ENCODE measurements at regions not wholly inside any gene's neighbourhood (a gene's known extent, or its start where the extent isn't known, plus 50 kb on each side); places are given as distances from the start of the nearest gene placed in this dataset.

- Histone ChIP-seq H3K27ac (ENCODE audit: insufficient read depth, low read length) (no peak overlapping the region), H3K27me3 (ENCODE audit: control insufficient read depth, insufficient read depth, low read length) (no peaks in the 10 kb centered on the region), H2BK15ac (ENCODE audit: low read depth, low read length) (no peak overlapping the region), H3K79me1 (ENCODE audit: low read depth in 1 of 2, low read length in 2 of 2) (no peaks in the 10 kb centered on the region), H2AK5ac (ENCODE audit: low read depth, low read length) (no peak overlapping the region), H2BK120ac (ENCODE audit: low read depth, low read length) (no peak overlapping the region), H2BK20ac (ENCODE audit: low read depth, low read length) (no peak overlapping the region), H3K56ac (ENCODE audit: extremely low read depth, insufficient read depth, low read length) (no peak overlapping the region), H3K23ac (ENCODE audit: low read depth, low read length) (no peak overlapping the region), H3K4me2 (ENCODE audit: low read depth, low read length) (no peak overlapping the region), H3K36me3 (ENCODE audit: control insufficient read depth, insufficient read depth, low read length) (no peaks in the 10 kb centered on the region), H3K4me3 (ENCODE audit: insufficient read depth, low read depth, low read length) (no peak overlapping the region), H3K4ac (ENCODE audit: low read depth, low read length) (no peak overlapping the region), H3K9me1 (ENCODE audit: insufficient read depth, low read length) (no peaks in the 10 kb centered on the region), H4K5ac (ENCODE audit: low read depth, low read length) (no peak overlapping the region), H4K91ac (ENCODE audit: insufficient read depth, low read depth, low read length) (no peak overlapping the region), H3K18ac (ENCODE audit: low read depth, low read length) (no peak overlapping the region), H3K4me1 (ENCODE audit: control insufficient read depth, insufficient read depth, low read length) (no peaks in the 10 kb centered on the region), H4K20me1 (ENCODE audit: insufficient read depth, low read length) (no peaks in the 10 kb centered on the region), H3K9ac (ENCODE audit: low read depth, low read length) (no peak overlapping the region), H4K8ac (ENCODE audit: low read depth in 2 of 2, low read length in 2 of 2) (no peak overlapping the region), H2BK5ac (ENCODE audit: low read depth, low read length, poor library complexity, severe bottlenecking) (no peak overlapping the region), H3K9me3 (ENCODE audit: control insufficient read depth, insufficient read depth, low read length) (no peaks in the 10 kb centered on the region), H2AFZ (replicated peaks; ENCODE audit: low read length, poor library complexity) (no peak overlapping the region), H3K14ac (replicated peaks; ENCODE audit: low read depth, low read length) (no peak overlapping the region), H2AK9ac (replicated peaks; ENCODE audit: low read depth, low read length, poor library complexity) (no peak overlapping the region)
- POLR2A ChIA-PET (ENCODE audit: unreplicated experiment): no interaction called here
- in situ Hi-C loops (cut with MboI; ENCODE audit: low sequenced_read_pairs) (no loop called here), dilution Hi-C loops (cut with HindIII; ENCODE audit: low sequenced_read_pairs, unreplicated experiment) (no loop called here), intact Hi-C loops (cut with micrococcal nuclease) (no loop called here)
- DNase-seq (no peak), ATAC-seq (ENCODE audit: low read depth) (no peak)
- no CpG with 5 or more reads among the region's 12 CpGs for WGBS, 2 experiments (ENCODE audit: extremely low coverage in 2 of 2, insufficient read length in 1 of 2)
- no TSS peak for BruUV-seq (replicated peaks)
- TF ChIP-seq CEBPB (IDR thresholded peaks at IDR 0.05; ENCODE audit: low read depth, low read length) (no peak), CHD1 (IDR thresholded peaks at IDR 0.05; ENCODE audit: low read depth, low read length) (no peak), CTCF (conservative IDR thresholded peaks at IDR 0.05; ENCODE audit: low read depth, low read length) (no peak), POLR2A (IDR thresholded peaks at IDR 0.05; ENCODE audit: low read depth, low read length) (no peak), RCOR1 (IDR thresholded peaks at IDR 0.05; ENCODE audit: insufficient replicate concordance, low read length) (no peak), SMC3 (IDR thresholded peaks at IDR 0.05; ENCODE audit: low read depth, low read length) (no peak), RAD21 (IDR thresholded peaks at IDR 0.05; ENCODE audit: low read length) (no peak), NFE2L2 (IDR thresholded peaks at IDR 0.05; ENCODE audit: low read depth, low read length) (no peak), MXI1 (IDR thresholded peaks at IDR 0.05; ENCODE audit: borderline replicate concordance, low read depth, low read length) (no peak), USF2 (IDR thresholded peaks at IDR 0.05; ENCODE audit: low read depth, low read length) (no peak), FOS (IDR thresholded peaks at IDR 0.05; ENCODE audit: low read depth, low read length) (no peak), MAFK (IDR thresholded peaks at IDR 0.05; ENCODE audit: low read depth, low read length) (no peak), BHLHE40 (IDR thresholded peaks at IDR 0.05; ENCODE audit: low read depth, low read length) (no peak), ELK1 (IDR thresholded peaks at IDR 0.05; ENCODE audit: borderline replicate concordance, low read depth, low read length) (no peak), MAZ (IDR thresholded peaks at IDR 0.05; ENCODE audit: borderline replicate concordance, low read depth, low read length) (no peak), RFX5 (IDR thresholded peaks at IDR 0.05; ENCODE audit: low read depth, low read length) (no peak)
- CTCF ChIA-PET: no interaction called here
Observed at GRCh38 chr6:95083506-95083905, 493.8 kb upstream of the MANEA start.

Data from IMR-90 (cell line).